Activated CD4-positive, alpha-beta T cell treated with anti-CD3 and anti-CD28 coated beads, Interleukin-2, amount 50 U/mL, for 16 hours (primary cell): ENCODE measurements at regions not wholly inside any gene's neighbourhood (a gene's known extent, or its start where the extent isn't known, plus 50 kb on each side); places are given as distances from the start of the nearest gene placed in this dataset.
"Not testable (repeated sequence)": the region's sequence is repeated elsewhere in the genome, so short reads cannot be mapped to it uniquely, and the experiment has no call there.

Source experiments
- DNase-seq: peaks from one replicate; pipeline ENCODE4 v3.0.0-alpha.2; 2020

GRCh38 chr2:83956991-83957390 lies 502.1 kb downstream of the SUCLG1 start:
- DNase-seq, result no peak

- DNase-seq, result no peak
Observed at GRCh38 chr2:83953697-83954096, 505.4 kb downstream of the SUCLG1 start.

GRCh38 chr2:83951378-83951947 lies 507.6 kb downstream of the SUCLG1 start:
- DNase-seq, result no peak

- DNase-seq, result no peak
Observed at GRCh38 chr2:83949361-83949760, 509.7 kb downstream of the SUCLG1 start.

GRCh38 chr2:83944191-83944590 lies 514.9 kb downstream of the SUCLG1 start:
- no peak for DNase-seq

GRCh38 chr2:83943265-83943664 lies 515.8 kb downstream of the SUCLG1 start:
- no peak for DNase-seq

- DNase-seq, result no peak
Observed at GRCh38 chr2:83941886-83942285, 517.2 kb downstream of the SUCLG1 start.

- DNase-seq, result no peak
Observed at GRCh38 chr2:83933749-83934148, 525.3 kb downstream of the SUCLG1 start.

GRCh38 chr2:83923531-83923930 lies 535.5 kb downstream of the SUCLG1 start:
- DNase-seq, result no peak

- DNase-seq, result no peak
Observed at GRCh38 chr2:83916559-83916958, 542.5 kb downstream of the SUCLG1 start.

- no peak for DNase-seq
Observed at GRCh38 chr2:83915381-83915780, 543.7 kb downstream of the SUCLG1 start.

- no peak for DNase-seq
Observed at GRCh38 chr2:83908750-83909149, 550.3 kb downstream of the SUCLG1 start.

- no peak for DNase-seq
Observed at GRCh38 chr2:83901317-83901716, 557.8 kb downstream of the SUCLG1 start.

- no peak for DNase-seq
Observed at GRCh38 chr2:83900862-83901261, 558.2 kb downstream of the SUCLG1 start.

- no peak for DNase-seq
Observed at GRCh38 chr2:83899271-83899670, 559.8 kb downstream of the SUCLG1 start.

GRCh38 chr2:83894976-83895375 lies 564.1 kb downstream of the SUCLG1 start:
- no peak for DNase-seq

- no peak for DNase-seq
Observed at GRCh38 chr2:83887757-83888156, 571.3 kb downstream of the SUCLG1 start.

- no peak for DNase-seq
Observed at GRCh38 chr2:83879127-83879526, 580.0 kb downstream of the SUCLG1 start.

GRCh38 chr2:83877261-83877660 lies 581.8 kb downstream of the SUCLG1 start:
- not testable (repeated sequence) for DNase-seq

- DNase-seq, result no peak
Observed at GRCh38 chr2:83874712-83875430, 584.2 kb downstream of the SUCLG1 start.

GRCh38 chr2:83874066-83874465 lies 585.0 kb downstream of the SUCLG1 start:
- DNase-seq, result no peak

- DNase-seq, result no peak
Observed at GRCh38 chr2:83873110-83873509, 586.0 kb downstream of the SUCLG1 start.

GRCh38 chr2:83866211-83866610 lies 592.9 kb downstream of the SUCLG1 start:
- DNase-seq, result no peak

- DNase-seq, result no peak
Observed at GRCh38 chr2:83862600-83862999, 596.5 kb downstream of the SUCLG1 start.

- DNase-seq, result no peak
Observed at GRCh38 chr2:83860320-83860719, 598.8 kb downstream of the SUCLG1 start.
